Naive B cell (primary cell): ENCODE measurements at regions not wholly inside any gene's neighbourhood (a gene's known extent, or its start where the extent isn't known, plus 50 kb on each side); places are given as distances from the start of the nearest gene placed in this dataset.

ENCODE experiments used
- ATAC-seq, 2 donors: fragments of 150-1000 bp; cut with Tn5 transposase; 2 replicates each; pipeline ENCODE4 v1.10.0; 2021; ENCODE audit warnings: low read depth in 2 of 2, mild to moderate bottlenecking in 2 of 2, moderate library complexity in 2 of 2
- DNase-seq: peaks from one replicate; pipeline ENCODE4 v3.0.0; 2022
- H3K27ac Mint-ChIP-seq, 6 donors: one replicate each; pipeline ENCODE4 v1.8.0; 2020 to 2022; ENCODE audit warnings: mild to moderate bottlenecking in 6 of 6, mixed read lengths in 6 of 6, moderate library complexity in 5 of 6, inconsistent platforms in 2 of 6
- H3K27me3 Mint-ChIP-seq, 3 donors: one replicate each; pipeline ENCODE4 v1.8.0; 2021 to 2022; ENCODE audit warnings: mixed read lengths in 3 of 3, mild to moderate bottlenecking in 1 of 3
- H3K36me3 Mint-ChIP-seq, 2 donors: one replicate each; pipeline ENCODE4 v1.8.0; 2020 to 2022; ENCODE audit warnings: mixed read lengths in 2 of 2, inconsistent platforms in 1 of 2, mild to moderate bottlenecking in 1 of 2
- H3K4me1 Mint-ChIP-seq, 3 donors: one replicate each; pipeline ENCODE4 v1.8.0; 2020 to 2022; ENCODE audit warnings: mixed read lengths in 3 of 3, inconsistent platforms in 1 of 3, mild to moderate bottlenecking in 1 of 3, moderate library complexity in 1 of 3
- H3K4me3 Mint-ChIP-seq, 8 donors: one replicate each; pipeline ENCODE4 v1.8.0; 2020 to 2022; ENCODE audit warnings: mild to moderate bottlenecking in 8 of 8, mixed read lengths in 8 of 8, moderate library complexity in 8 of 8, inconsistent platforms in 2 of 8
- H3K9me3 Mint-ChIP-seq, 7 donors: one replicate each; pipeline ENCODE4 v1.8.0; 2020 to 2022; ENCODE audit warnings: mixed read lengths in 7 of 7, mild to moderate bottlenecking in 5 of 7, inconsistent platforms in 2 of 7, moderate library complexity in 1 of 7

GRCh38 chr6:74677463-74677862, 528.4 kb downstream of the COL12A1 start:
- ATAC-seq (no peak), DNase-seq (no peak)
- Mint-ChIP-seq H3K27me3 (no peaks in the 10 kb centered on the region), H3K27ac (no peak overlapping the region), H3K4me3 (no peak overlapping the region), H3K4me1 (no peaks in the 10 kb centered on the region), H3K9me3 (peaks cover 0 to 10% (median 2%) of the 10 kb centered on the region in 7 donors), H3K36me3 (no peaks in the 10 kb centered on the region)

- no peaks in the 10 kb centered on the region for H3K4me1 Mint-ChIP-seq
- H3K27ac Mint-ChIP-seq = peak overlapping the region in 1 of 6 donors; percentile 24
- no peaks in the 10 kb centered on the region for H3K36me3 Mint-ChIP-seq
- H3K4me3 Mint-ChIP-seq = no peak overlapping the region
- no peaks in the 10 kb centered on the region for H3K27me3 Mint-ChIP-seq
- peaks cover 0 to 10% (median 2%) of the 10 kb centered on the region in 7 donors for H3K9me3 Mint-ChIP-seq
- ATAC-seq (no peak), DNase-seq (no peak)
These were observed 528.9 kb downstream of the COL12A1 start for GRCh38 chr6:74676906-74677305.

GRCh38 chr6:74674377-74674776, 531.5 kb downstream of the COL12A1 start:
- H3K27ac Mint-ChIP-seq = no peak overlapping the region
- no peaks in the 10 kb centered on the region for H3K4me1 Mint-ChIP-seq
- H3K36me3 Mint-ChIP-seq = no peaks in the 10 kb centered on the region
- peaks cover 0 to 5% (median under 1%) of the 10 kb centered on the region in 7 donors for H3K9me3 Mint-ChIP-seq
- H3K4me3 Mint-ChIP-seq = no peak overlapping the region
- H3K27me3 Mint-ChIP-seq = no peaks in the 10 kb centered on the region
- DNase-seq (no peak), ATAC-seq (no peak)

DNA sequence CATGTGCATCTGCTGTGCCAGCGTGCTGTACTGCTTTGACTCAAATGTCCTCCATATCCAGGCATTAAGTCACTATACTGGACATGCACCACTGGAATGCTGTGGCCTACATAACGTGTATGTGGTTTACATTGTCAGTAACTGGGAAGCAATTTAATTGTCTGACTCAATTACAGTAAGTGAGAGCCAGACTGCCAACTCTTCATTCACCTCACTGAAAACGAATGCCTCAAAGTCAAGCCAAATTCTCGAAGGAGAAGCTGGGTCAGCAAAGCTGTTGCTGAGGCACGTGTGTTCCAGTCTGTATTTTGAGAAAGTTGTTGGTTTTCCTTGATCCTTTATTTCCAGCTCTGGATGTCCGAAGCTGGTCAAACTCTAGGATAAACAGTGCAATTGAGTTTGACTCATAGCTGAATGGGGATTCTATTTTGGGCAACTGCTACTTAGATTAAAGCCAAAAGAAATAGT, 534.3 kb downstream of the COL12A1 start:
- Mint-ChIP-seq H3K27ac (no peak overlapping the region), H3K4me1 (no peaks in the 10 kb centered on the region), H3K9me3 (peaks cover 7 to 17% (median 11%) of the 10 kb centered on the region in 7 donors), H3K36me3 (no peaks in the 10 kb centered on the region), H3K27me3 (no peaks in the 10 kb centered on the region), H3K4me3 (no peak overlapping the region)
- ATAC-seq (no peak), DNase-seq (no peak)

DNA sequence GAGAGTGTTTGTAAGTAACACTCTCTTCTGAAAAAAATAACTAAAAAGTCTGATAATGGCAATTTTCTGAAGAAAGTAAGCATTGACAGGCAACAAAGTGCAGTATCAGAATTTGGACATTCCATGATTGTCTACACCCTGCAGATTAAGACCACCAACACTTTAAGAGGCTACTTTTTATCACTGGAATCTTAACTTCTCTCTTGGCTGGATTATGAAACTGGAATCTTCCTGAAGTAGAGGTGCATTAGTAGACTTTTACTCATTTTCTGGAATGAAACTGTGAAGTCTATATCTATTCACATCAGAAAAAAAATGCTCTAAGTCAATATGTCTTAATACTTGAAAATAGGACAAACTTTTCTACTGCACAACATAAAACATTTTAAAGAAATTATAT, 547.5 kb downstream of the COL12A1 start:
- H3K27me3 Mint-ChIP-seq = no peaks in the 10 kb centered on the region
- no peaks in the 10 kb centered on the region for H3K4me1 Mint-ChIP-seq
- no peak overlapping the region for H3K27ac Mint-ChIP-seq
- peaks cover under 1 to 12% (median 6%) of the 10 kb centered on the region in 7 donors for H3K9me3 Mint-ChIP-seq
- no peak for DNase-seq
- no peaks in the 10 kb centered on the region for H3K36me3 Mint-ChIP-seq
- no peak for ATAC-seq
- H3K4me3 Mint-ChIP-seq = no peak overlapping the region

DNA sequence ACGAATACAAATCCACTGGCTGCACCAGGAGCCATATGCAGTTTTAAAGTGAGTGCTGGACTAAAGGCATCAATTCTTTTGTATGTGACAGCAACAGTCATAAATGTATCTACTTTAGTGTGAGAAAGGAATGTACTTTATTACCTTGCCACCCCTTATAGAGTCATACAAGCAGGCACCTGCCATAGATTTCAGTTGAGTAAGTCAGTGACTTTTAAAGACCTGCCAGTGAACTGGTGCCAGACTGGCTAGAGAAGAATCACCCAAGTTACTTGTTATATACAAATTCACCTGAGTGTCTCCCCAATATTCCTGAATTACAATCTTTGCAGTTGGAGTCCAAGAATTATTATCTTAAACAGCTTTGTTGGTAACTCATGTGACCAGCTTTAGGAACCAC, 547.9 kb downstream of the COL12A1 start:
- Mint-ChIP-seq H3K4me1 (no peaks in the 10 kb centered on the region), H3K27me3 (no peaks in the 10 kb centered on the region), H3K36me3 (no peaks in the 10 kb centered on the region), H3K4me3 (no peak overlapping the region), H3K27ac (no peak overlapping the region), H3K9me3 (peaks cover 0 to 9% (median 6%) of the 10 kb centered on the region in 7 donors)
- DNase-seq (no peak), ATAC-seq (no peak)

GRCh38 chr6:74657011-74657410, 548.8 kb downstream of the COL12A1 start:
- Mint-ChIP-seq H3K9me3 (peaks cover 0 to 7% (median 6%) of the 10 kb centered on the region in 7 donors), H3K27me3 (no peaks in the 10 kb centered on the region), H3K27ac (no peak overlapping the region), H3K4me1 (no peaks in the 10 kb centered on the region), H3K4me3 (peak overlapping the region in 1 of 8 donors; percentile 0), H3K36me3 (no peaks in the 10 kb centered on the region)
- no peak for DNase-seq
- no peak for ATAC-seq

GRCh38 chr6:74656453-74656852, 549.4 kb downstream of the COL12A1 start:
- Mint-ChIP-seq H3K4me3 (no peak overlapping the region), H3K27me3 (no peaks in the 10 kb centered on the region), H3K9me3 (peaks cover 0 to 7% (median 6%) of the 10 kb centered on the region in 7 donors), H3K27ac (no peak overlapping the region), H3K4me1 (no peaks in the 10 kb centered on the region), H3K36me3 (no peaks in the 10 kb centered on the region)
- DNase-seq (no peak), ATAC-seq (no peak)

DNA sequence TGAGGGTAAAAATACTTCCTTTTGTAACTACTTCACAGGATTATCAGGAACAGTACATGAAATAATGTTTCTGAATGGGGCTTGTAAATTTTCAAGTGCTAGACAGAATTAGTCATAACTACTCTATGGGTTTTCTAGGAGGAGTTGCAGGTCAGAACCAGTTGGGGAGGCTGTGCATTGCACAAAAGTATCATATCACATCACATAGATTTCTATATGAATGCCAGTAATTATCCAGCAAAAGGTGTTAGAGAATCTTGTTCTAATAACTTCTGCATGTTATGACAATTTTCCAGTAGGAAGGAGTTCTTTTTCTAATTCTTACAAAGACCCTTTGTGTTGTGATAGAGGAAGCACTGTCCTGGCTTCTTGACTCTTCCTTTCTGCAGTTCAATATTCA, 551.6 kb downstream of the COL12A1 start:
- no peaks in the 10 kb centered on the region for H3K4me1 Mint-ChIP-seq
- peaks cover 0 to 7% (median 3%) of the 10 kb centered on the region in 7 donors for H3K9me3 Mint-ChIP-seq
- no peak overlapping the region for H3K27ac Mint-ChIP-seq
- ATAC-seq (no peak), DNase-seq (no peak)
- no peaks in the 10 kb centered on the region for H3K36me3 Mint-ChIP-seq
- H3K27me3 Mint-ChIP-seq = no peaks in the 10 kb centered on the region
- H3K4me3 Mint-ChIP-seq = no peak overlapping the region

GRCh38 chr6:74651948-74652842, 553.7 kb downstream of the COL12A1 start:
- Mint-ChIP-seq H3K4me3 (no peak overlapping the region), H3K27me3 (no peaks in the 10 kb centered on the region), H3K9me3 (peaks cover 0 to 7% (median 3%) of the 10 kb centered on the region in 7 donors), H3K4me1 (no peaks in the 10 kb centered on the region), H3K27ac (no peak overlapping the region), H3K36me3 (no peaks in the 10 kb centered on the region)
- DNase-seq (no peak), ATAC-seq (no peak)

DNA sequence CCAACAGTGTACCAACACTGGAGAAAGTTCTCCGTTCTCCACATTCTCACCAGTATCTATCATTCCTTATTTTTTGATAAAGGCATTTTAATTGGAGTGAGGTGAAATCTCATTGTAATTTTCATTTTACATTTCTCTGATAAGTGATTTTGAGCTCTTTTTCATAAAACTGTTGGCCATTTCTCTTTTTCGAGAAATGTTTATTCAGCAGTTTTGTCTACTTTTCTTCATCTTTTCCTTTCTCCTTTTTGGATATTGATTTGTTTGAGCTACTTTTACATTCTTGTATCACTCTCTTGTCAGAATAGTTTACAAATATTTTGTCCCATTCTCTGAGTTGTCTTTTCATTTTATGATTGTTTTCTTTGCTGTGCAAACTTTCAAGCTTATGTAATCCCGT, 555.2 kb downstream of the COL12A1 start:
- Mint-ChIP-seq H3K9me3 (peaks cover 0 to 7% (median 4%) of the 10 kb centered on the region in 7 donors), H3K4me3 (no peak overlapping the region), H3K27ac (no peak overlapping the region), H3K4me1 (no peaks in the 10 kb centered on the region), H3K36me3 (no peaks in the 10 kb centered on the region), H3K27me3 (no peaks in the 10 kb centered on the region)
- ATAC-seq (no peak), DNase-seq (no peak)

DNA sequence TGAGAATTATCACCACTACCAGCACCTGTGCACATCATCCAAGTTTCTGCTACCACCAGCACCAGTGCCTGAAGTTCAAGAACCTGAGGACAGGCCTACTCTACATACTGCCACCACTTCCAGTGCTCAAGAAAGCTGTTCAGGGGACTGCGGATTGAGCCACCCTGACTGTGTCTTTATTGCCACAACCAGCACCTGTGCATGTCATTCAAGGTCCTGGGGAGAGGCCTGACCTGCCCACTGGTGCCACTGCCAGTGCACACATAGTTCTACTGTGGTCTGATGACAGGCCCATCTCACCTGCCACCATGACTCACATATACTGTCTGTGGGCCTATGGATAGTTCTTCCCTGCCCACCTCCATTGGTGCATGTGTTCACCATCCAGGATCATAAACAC, 559.4 kb downstream of the COL12A1 start:
- no peaks in the 10 kb centered on the region for H3K4me1 Mint-ChIP-seq
- peaks cover 0 to 8% (median 4%) of the 10 kb centered on the region in 7 donors for H3K9me3 Mint-ChIP-seq
- ATAC-seq (no peak), DNase-seq (no peak)
- H3K27me3 Mint-ChIP-seq = no peaks in the 10 kb centered on the region
- H3K36me3 Mint-ChIP-seq = no peaks in the 10 kb centered on the region
- H3K4me3 Mint-ChIP-seq = no peak overlapping the region
- no peak overlapping the region for H3K27ac Mint-ChIP-seq

DNA sequence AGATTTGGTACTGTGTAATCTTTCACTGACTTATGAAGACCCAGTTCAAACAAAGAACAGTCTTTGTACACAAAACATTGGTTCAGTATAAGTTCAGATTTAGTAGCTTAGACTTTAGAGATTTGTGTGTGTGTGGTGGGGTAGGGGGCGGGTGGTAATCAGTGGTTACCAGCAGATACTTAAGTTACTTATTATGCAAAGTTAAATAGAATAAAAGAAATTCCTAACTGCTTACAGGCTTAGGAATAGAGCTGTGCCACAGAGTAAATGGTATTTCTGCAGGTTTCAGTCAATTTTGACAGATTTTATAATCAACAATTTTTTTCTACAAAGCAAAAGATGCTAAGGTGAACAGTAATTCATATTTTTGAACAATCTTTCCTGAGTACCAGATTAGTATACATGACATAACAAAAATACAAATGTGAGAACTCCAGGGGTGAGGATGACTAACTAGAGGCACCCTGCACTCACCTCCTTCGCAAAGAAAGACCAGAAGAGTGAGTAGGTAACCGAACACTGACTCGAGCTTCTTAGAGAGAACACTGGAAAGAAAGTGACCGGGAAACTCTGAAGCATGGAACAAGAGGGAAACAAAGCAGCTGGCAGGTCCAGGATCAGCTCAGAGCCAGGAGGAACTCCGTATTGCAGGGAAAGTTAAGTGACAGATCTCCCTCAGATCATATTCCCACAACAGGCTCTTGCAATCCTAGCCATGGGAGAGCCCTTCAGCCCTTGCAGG, 560.6 kb downstream of the COL12A1 start:
- Mint-ChIP-seq H3K4me3 (no peak overlapping the region), H3K36me3 (no peaks in the 10 kb centered on the region), H3K27ac (no peak overlapping the region), H3K4me1 (no peaks in the 10 kb centered on the region), H3K27me3 (no peaks in the 10 kb centered on the region), H3K9me3 (peaks cover 0 to 6% (median 0%) of the 10 kb centered on the region in 7 donors)
- ATAC-seq (no peak), DNase-seq (no peak)

DNA sequence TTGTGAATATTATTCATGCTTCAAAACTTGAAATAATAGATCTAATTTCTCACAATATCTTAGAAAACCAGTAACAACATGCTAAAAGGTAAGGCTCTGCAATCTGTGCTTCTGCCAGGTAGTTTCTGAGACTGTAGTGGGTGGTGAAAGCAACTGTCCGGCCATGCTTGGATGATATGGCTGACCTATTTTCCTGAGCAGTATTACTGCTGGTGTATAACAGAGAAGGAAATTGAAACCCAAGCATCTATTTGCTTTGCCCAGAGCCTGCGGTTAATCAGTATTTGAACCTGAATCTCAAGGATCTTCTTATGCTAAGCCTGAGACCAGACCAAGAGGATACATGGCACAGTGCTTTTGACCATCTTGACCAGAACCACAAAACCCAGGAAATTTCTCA, 563.8 kb downstream of the COL12A1 start:
- DNase-seq = no peak
- no peak for ATAC-seq
- H3K27ac Mint-ChIP-seq = no peak overlapping the region
- no peaks in the 10 kb centered on the region for H3K27me3 Mint-ChIP-seq
- H3K9me3 Mint-ChIP-seq = peaks cover 0 to 4% (median 0%) of the 10 kb centered on the region in 7 donors
- no peak overlapping the region for H3K4me3 Mint-ChIP-seq
- no peaks in the 10 kb centered on the region for H3K4me1 Mint-ChIP-seq
- no peaks in the 10 kb centered on the region for H3K36me3 Mint-ChIP-seq
